22Rv1 (cell line): ENCODE measurements at regions not wholly inside any gene's neighbourhood (a gene's known extent, or its start where the extent isn't known, plus 50 kb on each side); places are given as distances from the start of the nearest gene placed in this dataset.

Experiments used
- ZFX ChIP-seq: fragments of 450-650 bp; IDR thresholded peaks from 2 replicates; pipeline ENCODE4 v1.6.1; 2017; ENCODE audit warnings: antibody characterized with exemption, borderline replicate concordance
- TF ChIP-seq, protein P1 (sequence below): fragments of 450-650 bp; IDR thresholded peaks from 2 replicates; pipeline ENCODE4 v1.5.1; 2017; ENCODE audit warnings: mild to moderate bottlenecking

DNA sequence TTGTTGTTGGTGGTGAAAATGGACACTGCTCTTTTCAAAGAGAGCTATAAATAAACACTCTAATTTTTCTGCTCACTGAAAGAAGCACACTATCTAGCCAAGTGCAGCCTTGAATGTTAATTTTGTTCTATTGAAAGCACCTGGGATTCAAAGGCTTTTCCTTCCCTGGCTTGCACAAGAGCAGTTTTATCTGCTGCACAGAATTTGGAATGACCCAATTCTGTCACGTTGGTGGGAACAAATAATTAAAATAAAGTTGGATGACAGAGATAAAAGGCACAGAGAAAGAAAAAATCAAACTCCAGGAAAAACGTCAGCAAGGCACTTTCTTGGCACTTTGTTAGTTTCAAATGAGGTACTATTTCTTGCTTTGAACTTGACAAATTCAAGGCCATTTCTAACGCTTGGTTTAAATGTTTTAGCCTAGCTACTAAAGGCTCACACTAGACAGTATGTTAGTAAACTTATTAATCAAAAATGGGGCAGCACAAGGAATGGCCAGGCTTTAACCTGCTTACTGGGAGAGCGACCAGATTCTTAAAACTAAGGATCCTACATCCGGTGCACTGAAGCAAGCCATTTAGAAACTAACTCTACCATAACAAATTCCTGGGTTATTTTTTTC, 145.5 kb upstream of the ARG1 start:
- TF ChIP-seq, protein P1, sequence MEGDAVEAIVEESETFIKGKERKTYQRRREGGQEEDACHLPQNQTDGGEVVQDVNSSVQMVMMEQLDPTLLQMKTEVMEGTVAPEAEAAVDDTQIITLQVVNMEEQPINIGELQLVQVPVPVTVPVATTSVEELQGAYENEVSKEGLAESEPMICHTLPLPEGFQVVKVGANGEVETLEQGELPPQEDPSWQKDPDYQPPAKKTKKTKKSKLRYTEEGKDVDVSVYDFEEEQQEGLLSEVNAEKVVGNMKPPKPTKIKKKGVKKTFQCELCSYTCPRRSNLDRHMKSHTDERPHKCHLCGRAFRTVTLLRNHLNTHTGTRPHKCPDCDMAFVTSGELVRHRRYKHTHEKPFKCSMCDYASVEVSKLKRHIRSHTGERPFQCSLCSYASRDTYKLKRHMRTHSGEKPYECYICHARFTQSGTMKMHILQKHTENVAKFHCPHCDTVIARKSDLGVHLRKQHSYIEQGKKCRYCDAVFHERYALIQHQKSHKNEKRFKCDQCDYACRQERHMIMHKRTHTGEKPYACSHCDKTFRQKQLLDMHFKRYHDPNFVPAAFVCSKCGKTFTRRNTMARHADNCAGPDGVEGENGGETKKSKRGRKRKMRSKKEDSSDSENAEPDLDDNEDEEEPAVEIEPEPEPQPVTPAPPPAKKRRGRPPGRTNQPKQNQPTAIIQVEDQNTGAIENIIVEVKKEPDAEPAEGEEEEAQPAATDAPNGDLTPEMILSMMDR, result no peak
- no peak for TF ChIP-seq ZFX
